ENCODE measurements at regions not wholly inside any gene's neighbourhood (a gene's known extent, or its start where the extent isn't known, plus 50 kb on each side); places are given as distances from the start of the nearest gene placed in this dataset.

GRCh38 chr6:47400581-47400980, 77.0 kb upstream of the CD2AP start:
- TF ChIP-seq CTCF (IDR thresholded peaks at IDR 0.05): no peak
- no peak for TF ChIP-seq POLR2A (IDR thresholded peaks at IDR 0.05)
